ENCODE measurements at regions not wholly inside any gene's neighbourhood (a gene's known extent, or its start where the extent isn't known, plus 50 kb on each side); places are given as distances from the start of the nearest gene placed in this dataset.

GRCh38 chr14:103206836-103207387 lies 83.7 kb downstream of the TNFAIP2 start:
- no peak for TF ChIP-seq TAF1 (IDR thresholded peaks at IDR 0.05; ENCODE audit: borderline replicate concordance, low read depth, low read length)
- TF ChIP-seq POLR2AphosphoS5 (IDR thresholded peaks at IDR 0.05; ENCODE audit: low read depth, low read length), result no peak
- TF ChIP-seq POLR2A (IDR thresholded peaks at IDR 0.05; ENCODE audit: low read depth, low read length), result no peak
